ENCODE measurements at regions not wholly inside any gene's neighbourhood (a gene's known extent, or its start where the extent isn't known, plus 50 kb on each side); places are given as distances from the start of the nearest gene placed in this dataset.

DNA sequence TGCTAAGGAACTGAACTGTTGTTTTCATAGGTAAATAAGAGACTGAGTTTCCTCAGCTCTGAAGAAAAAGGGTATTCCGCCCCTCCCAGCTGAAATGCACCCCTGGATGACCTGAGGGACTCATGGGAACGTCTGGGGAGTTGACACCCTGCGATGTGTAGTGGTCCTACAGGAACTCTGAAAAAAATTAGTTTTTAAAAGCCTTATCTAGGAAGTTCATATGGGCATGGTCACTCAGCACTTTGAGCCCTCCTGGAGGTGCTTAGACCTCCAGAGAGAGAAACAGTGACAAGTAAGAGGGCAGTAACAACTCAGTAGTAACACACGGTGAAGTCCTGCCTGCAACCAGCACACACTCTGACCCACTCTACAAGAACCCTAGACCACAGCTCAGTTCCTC, 91.2 kb upstream of the CNOT2 start:
- intact Hi-C loops (cut with micrococcal nuclease): no loop called here

- intact Hi-C loops (cut with micrococcal nuclease): no loop called here
Observed at GRCh38 chr12:70154087-70154638, 89.1 kb upstream of the CNOT2 start.

GRCh38 chr12:70154960-70155589, 88.2 kb upstream of the CNOT2 start:
- intact Hi-C loops (cut with micrococcal nuclease): no loop called here

DNA sequence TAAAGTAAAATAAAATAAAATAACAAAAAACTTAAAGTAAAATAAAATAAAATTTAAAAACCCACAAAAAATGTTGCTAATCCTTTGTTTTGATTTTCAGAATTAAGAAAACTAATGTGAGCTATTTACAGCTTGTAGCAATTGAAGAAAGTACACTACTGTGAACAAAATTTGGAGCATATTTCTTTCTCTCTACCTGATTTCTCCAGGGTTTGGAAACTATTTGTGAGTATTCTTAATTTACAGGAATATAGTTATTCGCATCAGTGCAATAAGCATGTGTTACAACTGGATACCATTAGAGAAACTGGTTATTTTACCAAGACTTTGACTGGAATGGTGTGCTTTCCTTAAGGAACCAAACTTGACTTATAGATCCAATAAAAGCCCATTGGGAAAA, 86.1 kb upstream of the CNOT2 start:
- intact Hi-C loops (cut with micrococcal nuclease): no loop called here

DNA sequence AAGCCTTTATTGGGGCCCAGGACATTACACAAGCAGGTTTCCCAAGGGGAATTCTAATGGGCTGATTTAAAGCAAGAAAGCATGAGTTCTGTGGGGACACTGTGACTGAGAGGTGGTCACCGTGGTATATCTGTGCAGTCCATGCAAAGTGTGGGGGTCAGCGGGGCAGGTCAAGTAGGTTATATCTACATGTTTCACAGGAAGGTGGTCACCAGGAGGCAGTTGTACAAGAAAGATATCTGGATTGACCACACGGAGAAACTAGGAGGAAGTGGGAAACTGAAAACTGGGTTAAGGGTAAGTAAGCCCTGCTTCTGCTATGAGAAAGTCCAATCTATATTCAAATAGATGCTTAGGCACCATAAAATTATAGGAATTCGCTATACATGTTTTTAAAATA, 77.8 kb upstream of the CNOT2 start:
- intact Hi-C loops (cut with micrococcal nuclease): no loop called here

DNA sequence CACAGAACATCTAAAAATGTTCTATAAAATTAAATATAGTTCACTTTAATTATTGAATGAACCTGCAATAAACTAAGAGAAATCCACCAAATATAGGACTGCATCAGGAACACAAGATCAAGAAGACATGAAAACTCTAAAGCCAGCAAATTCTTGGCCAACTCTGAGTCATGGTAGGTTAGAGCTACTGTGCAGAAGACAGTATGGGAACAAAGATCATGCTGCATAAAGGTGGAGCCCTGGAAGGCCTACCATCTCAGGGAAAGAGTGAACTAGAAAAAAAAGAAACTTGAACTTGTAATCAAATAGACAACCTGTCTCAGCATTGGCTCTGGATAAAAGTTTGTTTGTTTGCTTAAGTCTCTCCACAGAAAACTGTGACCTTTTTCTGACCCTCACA, 66.9 kb upstream of the CNOT2 start:
- intact Hi-C loops (cut with micrococcal nuclease): no loop called here

- intact Hi-C loops (cut with micrococcal nuclease): no loop called here
Observed at GRCh38 chr12:70177631-70178030, 65.6 kb upstream of the CNOT2 start.

- intact Hi-C loops (cut with micrococcal nuclease): no loop called here
Observed at GRCh38 chr12:70178038-70178437, 65.2 kb upstream of the CNOT2 start.

- intact Hi-C loops (cut with micrococcal nuclease): no loop called here
Observed at GRCh38 chr12:70180130-70180529, 63.1 kb upstream of the CNOT2 start.

GRCh38 chr12:70185301-70185700, 57.9 kb upstream of the CNOT2 start:
- intact Hi-C loops (cut with micrococcal nuclease): no loop called here

DNA sequence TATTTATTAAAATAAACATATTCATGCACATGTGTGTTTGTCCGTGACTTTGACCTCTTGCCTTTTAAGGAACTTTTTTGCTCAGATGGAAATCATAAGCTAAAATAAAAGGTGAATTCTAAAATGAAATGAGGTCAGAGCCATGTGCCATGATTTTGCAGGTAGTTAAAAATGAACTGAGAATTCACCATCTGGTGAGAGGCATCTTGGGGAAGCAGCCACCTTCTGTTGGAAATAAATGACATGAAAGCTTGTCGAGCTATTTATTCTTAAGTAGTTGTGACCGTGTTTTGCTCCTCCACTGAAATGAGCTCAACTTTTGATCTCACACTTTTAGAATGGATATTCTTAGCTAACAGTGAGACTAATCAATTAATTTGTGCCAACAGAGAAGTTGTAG, 56.8 kb upstream of the CNOT2 start:
- intact Hi-C loops (cut with micrococcal nuclease): no loop called here

- intact Hi-C loops (cut with micrococcal nuclease): loop anchor here (5.0 kb wide), 1 partner anchor 48 kb away; no protein-coding TSS in a partner anchor
Observed at GRCh38 chr12:70190262-70191010, 52.8 kb upstream of the CNOT2 start.
